ENCODE measurements at regions not wholly inside any gene's neighbourhood (a gene's known extent, or its start where the extent isn't known, plus 50 kb on each side); places are given as distances from the start of the nearest gene placed in this dataset.

DNA sequence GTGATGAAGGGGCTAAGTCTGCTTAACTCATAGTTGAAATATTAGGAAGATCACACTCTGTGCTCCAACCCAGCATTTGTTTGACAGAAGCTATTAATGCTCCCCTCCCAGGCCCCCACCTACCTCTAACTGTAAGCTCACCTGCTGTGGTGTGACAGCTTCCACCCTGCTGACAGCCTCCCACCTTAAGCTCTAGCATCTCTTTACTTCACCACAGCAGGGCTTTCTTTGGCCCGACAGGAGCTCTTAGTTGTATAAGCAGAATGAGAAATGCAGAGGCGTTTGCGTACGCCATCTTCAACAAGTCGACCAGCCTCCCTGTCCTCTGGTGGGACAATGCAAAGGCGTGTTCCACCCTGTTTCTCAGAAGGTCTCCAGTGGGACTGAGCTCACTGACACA is 80.1 kb upstream of the OSBPL8 start:
- TF ChIP-seq, protein P1, sequence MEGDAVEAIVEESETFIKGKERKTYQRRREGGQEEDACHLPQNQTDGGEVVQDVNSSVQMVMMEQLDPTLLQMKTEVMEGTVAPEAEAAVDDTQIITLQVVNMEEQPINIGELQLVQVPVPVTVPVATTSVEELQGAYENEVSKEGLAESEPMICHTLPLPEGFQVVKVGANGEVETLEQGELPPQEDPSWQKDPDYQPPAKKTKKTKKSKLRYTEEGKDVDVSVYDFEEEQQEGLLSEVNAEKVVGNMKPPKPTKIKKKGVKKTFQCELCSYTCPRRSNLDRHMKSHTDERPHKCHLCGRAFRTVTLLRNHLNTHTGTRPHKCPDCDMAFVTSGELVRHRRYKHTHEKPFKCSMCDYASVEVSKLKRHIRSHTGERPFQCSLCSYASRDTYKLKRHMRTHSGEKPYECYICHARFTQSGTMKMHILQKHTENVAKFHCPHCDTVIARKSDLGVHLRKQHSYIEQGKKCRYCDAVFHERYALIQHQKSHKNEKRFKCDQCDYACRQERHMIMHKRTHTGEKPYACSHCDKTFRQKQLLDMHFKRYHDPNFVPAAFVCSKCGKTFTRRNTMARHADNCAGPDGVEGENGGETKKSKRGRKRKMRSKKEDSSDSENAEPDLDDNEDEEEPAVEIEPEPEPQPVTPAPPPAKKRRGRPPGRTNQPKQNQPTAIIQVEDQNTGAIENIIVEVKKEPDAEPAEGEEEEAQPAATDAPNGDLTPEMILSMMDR (conservative IDR thresholded peaks at IDR 0.05; ENCODE audit: low read depth, low read length): no peak
- H3K4me3 ChIP-seq (ENCODE audit: low read depth, low read length): no peak overlapping the region
- no peak for DNase-seq (ENCODE audit: low read depth)

DNA sequence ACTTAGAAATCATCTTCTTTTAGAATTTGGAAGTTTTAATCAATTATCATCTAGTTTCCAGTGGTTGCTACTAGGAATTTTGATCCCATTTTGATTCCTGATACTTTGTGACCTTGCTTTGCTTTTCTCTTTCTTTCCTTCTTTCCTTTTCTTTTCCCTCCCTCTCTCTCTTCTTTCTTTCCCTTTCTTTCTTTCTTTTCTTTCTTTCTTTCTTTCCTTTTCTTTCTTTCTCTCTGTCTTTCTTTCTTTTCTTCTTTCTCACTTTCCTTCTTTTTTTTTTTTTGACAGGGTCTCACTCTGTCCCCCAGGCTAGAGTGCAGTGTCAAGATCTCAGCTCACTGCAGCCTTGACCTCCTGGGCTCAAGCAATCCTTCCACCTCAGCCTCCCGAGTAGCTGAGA is 81.5 kb upstream of the OSBPL8 start:
- DNase-seq (ENCODE audit: low read depth): no peak
- no peak overlapping the region for H3K4me3 ChIP-seq (ENCODE audit: low read depth, low read length)
- TF ChIP-seq, protein P1 (conservative IDR thresholded peaks at IDR 0.05; ENCODE audit: low read depth, low read length): no peak

DNA sequence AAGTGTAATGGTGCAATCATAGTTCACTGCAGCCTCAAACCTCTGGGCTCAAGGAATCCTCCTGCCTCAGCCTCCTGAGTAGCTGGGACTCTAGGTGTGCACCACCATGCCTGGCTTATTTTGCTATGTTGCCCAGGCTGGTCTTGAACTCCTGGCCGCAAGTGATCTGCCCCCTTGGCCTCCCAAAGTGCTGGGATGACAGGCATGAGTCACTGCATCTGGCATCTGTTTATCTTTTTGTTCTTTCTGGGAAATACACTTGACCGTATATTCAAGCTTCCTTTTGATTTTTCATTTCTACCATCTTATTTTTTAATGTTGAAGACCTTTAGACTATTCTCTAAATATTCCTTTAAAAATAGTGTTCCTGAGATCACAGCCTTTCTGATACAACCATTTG is 82.4 kb upstream of the OSBPL8 start:
- TF ChIP-seq, protein P1 (conservative IDR thresholded peaks at IDR 0.05; ENCODE audit: low read depth, low read length): no peak
- H3K4me3 ChIP-seq (ENCODE audit: low read depth, low read length): no peak overlapping the region
- DNase-seq (ENCODE audit: low read depth): no peak

DNA sequence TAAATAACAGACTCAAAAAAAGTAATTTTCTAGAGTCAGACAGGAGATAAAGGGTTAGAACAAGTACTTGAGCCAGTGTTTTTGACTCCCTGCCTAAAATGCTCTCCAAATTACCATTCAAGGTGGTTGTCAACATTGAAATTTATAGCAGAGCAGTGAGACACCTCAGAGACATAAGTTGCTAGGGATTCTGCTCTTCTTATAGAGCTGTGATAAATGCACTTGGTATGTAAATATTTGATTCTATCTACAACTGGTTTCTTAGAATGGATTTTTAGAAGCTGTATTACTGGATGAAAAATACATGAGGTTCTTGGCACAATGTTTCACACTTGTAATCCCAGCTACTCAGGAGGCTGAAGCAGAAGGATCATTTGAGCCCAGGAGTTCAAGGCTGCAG is 83.9 kb upstream of the OSBPL8 start:
- TF ChIP-seq, protein P1 (conservative IDR thresholded peaks at IDR 0.05; ENCODE audit: low read depth, low read length): no peak
- no peak for DNase-seq (ENCODE audit: low read depth)
- no peak overlapping the region for H3K4me3 ChIP-seq (ENCODE audit: low read depth, low read length)

DNA sequence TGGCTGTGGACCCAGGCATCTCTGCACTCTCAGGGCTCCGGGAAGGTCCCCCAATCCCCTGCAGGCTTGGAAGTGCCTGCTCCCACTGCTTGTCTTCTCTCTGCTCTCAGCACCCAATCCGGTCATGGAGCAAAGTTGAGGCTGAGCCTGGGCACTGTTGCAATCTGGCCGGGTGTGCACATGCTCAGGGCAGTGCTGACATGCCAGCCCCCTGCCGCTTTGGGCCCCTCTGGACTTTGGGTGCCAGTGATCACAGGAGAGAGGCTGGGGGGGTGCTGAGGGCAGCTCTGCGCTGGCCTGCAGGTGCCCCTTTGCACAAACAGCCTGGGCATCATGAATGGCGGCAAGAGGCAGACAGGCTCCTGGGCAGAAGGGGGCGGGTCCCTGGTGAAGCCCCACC is 85.4 kb upstream of the OSBPL8 start:
- no peak for DNase-seq (ENCODE audit: low read depth)
- TF ChIP-seq, protein P1 (conservative IDR thresholded peaks at IDR 0.05; ENCODE audit: low read depth, low read length): no peak
- H3K4me3 ChIP-seq (ENCODE audit: low read depth, low read length): no peak overlapping the region

DNA sequence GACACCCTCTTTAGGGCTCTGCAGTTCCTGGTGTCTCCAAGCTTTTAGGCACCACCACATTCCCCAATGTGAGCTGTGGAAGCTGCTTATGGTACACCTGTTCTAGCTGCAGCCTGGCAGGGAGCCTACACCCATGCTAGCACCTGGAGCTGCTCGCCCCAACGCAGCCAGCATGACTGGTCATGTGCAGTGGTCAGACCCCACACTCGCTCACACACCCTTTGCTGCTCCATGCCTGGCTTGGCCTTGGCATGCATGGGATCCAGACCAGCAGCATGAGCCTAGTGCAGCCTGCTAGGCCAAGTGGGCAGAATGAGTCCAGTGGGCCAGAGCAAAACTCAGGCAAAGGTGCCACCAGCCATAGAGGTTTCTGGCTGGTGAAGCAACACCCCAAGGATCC is 86.4 kb upstream of the OSBPL8 start:
- no peak overlapping the region for H3K4me3 ChIP-seq (ENCODE audit: low read depth, low read length)
- no peak for DNase-seq (ENCODE audit: low read depth)
- TF ChIP-seq, protein P1 (conservative IDR thresholded peaks at IDR 0.05; ENCODE audit: low read depth, low read length): no peak

DNA sequence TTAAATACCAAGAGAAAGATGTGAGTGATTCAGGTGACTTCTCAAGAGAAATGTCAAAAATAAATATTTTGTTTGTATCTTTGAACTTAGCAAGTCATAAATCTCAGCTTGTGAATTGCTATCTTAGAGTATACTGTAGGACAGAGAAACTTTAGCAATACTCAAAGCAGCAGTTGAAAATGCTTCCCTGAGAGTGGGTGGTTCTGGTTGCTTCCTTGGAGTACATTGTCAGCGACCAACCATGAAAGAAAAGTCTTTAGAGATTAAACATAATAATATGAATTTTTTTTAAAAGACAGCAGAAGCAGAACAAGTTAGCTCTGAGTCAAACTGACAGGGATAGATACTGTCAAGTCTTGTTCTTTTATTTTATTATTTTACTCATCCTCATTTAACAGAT is 86.8 kb upstream of the OSBPL8 start:
- DNase-seq (ENCODE audit: low read depth): no peak
- no peak overlapping the region for H3K4me3 ChIP-seq (ENCODE audit: low read depth, low read length)
- TF ChIP-seq, protein P1 (conservative IDR thresholded peaks at IDR 0.05; ENCODE audit: low read depth, low read length): no peak

All from epithelial cell of proximal tubule (primary cell).